ES-I3 (cell line): ENCODE measurements at regions not wholly inside any gene's neighbourhood (a gene's known extent, or its start where the extent isn't known, plus 50 kb on each side); places are given as distances from the start of the nearest gene placed in this dataset.

Source experiments
- H3K36me3 ChIP-seq: 2 replicates; pipeline ENCODE4 v1.6.1; 2013; ENCODE audit warnings: mild to moderate bottlenecking, low read length, control low read depth, moderate library complexity; ENCODE audit not compliant: insufficient read depth
- H3K4me1 ChIP-seq: 2 replicates; pipeline ENCODE4 v1.6.1; 2013; ENCODE audit warnings: mild to moderate bottlenecking, control low read depth, low read length; ENCODE audit not compliant: insufficient read depth
- H3K9ac ChIP-seq: 2 replicates; pipeline ENCODE4 v1.6.1; 2013; ENCODE audit warnings: low read depth, mild to moderate bottlenecking, low read length, moderate library complexity
- H3K9me3 ChIP-seq: 2 replicates; pipeline ENCODE4 v1.6.1; 2013; ENCODE audit warnings: mild to moderate bottlenecking, low read length, moderate library complexity; ENCODE audit not compliant: control insufficient read depth, insufficient read depth

GRCh38 chr2:105621038-105621437 is 123.7 kb upstream of the NCK2 start:
- H3K36me3 ChIP-seq = no peaks in the 10 kb centered on the region
- H3K4me1 ChIP-seq = 0 out of 2 replicates have a peak, but pooled peaks cover 3% of the 10 kb centered on the region
- H3K9ac ChIP-seq = no peak overlapping the region
- H3K9me3 ChIP-seq = no peaks in the 10 kb centered on the region

GRCh38 chr2:105618351-105618659 is 126.4 kb upstream of the NCK2 start:
- Histone ChIP-seq H3K36me3 (no peaks in the 10 kb centered on the region), H3K9ac (no peak overlapping the region), H3K9me3 (no peaks in the 10 kb centered on the region), H3K4me1 (0 out of 2 replicates have a peak, but pooled peaks cover 3% of the 10 kb centered on the region)

GRCh38 chr2:105617631-105618350 is 126.9 kb upstream of the NCK2 start:
- Histone ChIP-seq H3K36me3 (no peaks in the 10 kb centered on the region), H3K9ac (no peak overlapping the region), H3K4me1 (0 out of 2 replicates have a peak, but pooled peaks cover 3% of the 10 kb centered on the region), H3K9me3 (no peaks in the 10 kb centered on the region)

GRCh38 chr2:105615305-105615704 is 129.4 kb upstream of the NCK2 start:
- Histone ChIP-seq H3K9me3 (no peaks in the 10 kb centered on the region), H3K4me1 (0 out of 2 replicates have a peak, but pooled peaks cover 8% of the 10 kb centered on the region), H3K36me3 (no peaks in the 10 kb centered on the region), H3K9ac (no peak overlapping the region)

GRCh38 chr2:105611811-105612424 is 132.8 kb upstream of the NCK2 start:
- Histone ChIP-seq H3K9me3 (no peaks in the 10 kb centered on the region), H3K4me1 (0 out of 2 replicates have a peak, but pooled peaks cover 4% of the 10 kb centered on the region), H3K36me3 (no peaks in the 10 kb centered on the region), H3K9ac (no peak overlapping the region)

- H3K9ac ChIP-seq = no peak overlapping the region
- no peaks in the 10 kb centered on the region for H3K36me3 ChIP-seq
- H3K4me1 ChIP-seq = 0 out of 2 replicates have a peak, but pooled peaks cover 4% of the 10 kb centered on the region
- H3K9me3 ChIP-seq = no peaks in the 10 kb centered on the region
These were observed 133.4 kb upstream of the NCK2 start for GRCh38 chr2:105611333-105611637.

GRCh38 chr2:105610576-105611332 is 134.0 kb upstream of the NCK2 start:
- H3K4me1 ChIP-seq = 0 out of 2 replicates have a peak, but pooled peaks cover 4% of the 10 kb centered on the region
- no peaks in the 10 kb centered on the region for H3K9me3 ChIP-seq
- no peaks in the 10 kb centered on the region for H3K36me3 ChIP-seq
- no peak overlapping the region for H3K9ac ChIP-seq

- Histone ChIP-seq H3K9me3 (no peaks in the 10 kb centered on the region), H3K4me1 (0 out of 2 replicates have a peak, but pooled peaks cover 4% of the 10 kb centered on the region), H3K36me3 (no peaks in the 10 kb centered on the region), H3K9ac (no peak overlapping the region)
These were observed 134.8 kb upstream of the NCK2 start for GRCh38 chr2:105609746-105610402.

- Histone ChIP-seq H3K36me3 (no peaks in the 10 kb centered on the region), H3K9me3 (no peaks in the 10 kb centered on the region), H3K9ac (no peak overlapping the region), H3K4me1 (0 out of 2 replicates have a peak, but pooled peaks cover 4% of the 10 kb centered on the region)
These were observed 136.7 kb upstream of the NCK2 start for GRCh38 chr2:105607920-105608504.

- 0 out of 2 replicates have a peak, but pooled peaks cover 4% of the 10 kb centered on the region for H3K4me1 ChIP-seq
- no peak overlapping the region for H3K9ac ChIP-seq
- H3K36me3 ChIP-seq = no peaks in the 10 kb centered on the region
- H3K9me3 ChIP-seq = no peaks in the 10 kb centered on the region
These were observed 138.6 kb upstream of the NCK2 start for GRCh38 chr2:105606081-105606480.

GRCh38 chr2:105604938-105605337 is 139.8 kb upstream of the NCK2 start:
- Histone ChIP-seq H3K9ac (no peak overlapping the region), H3K36me3 (no peaks in the 10 kb centered on the region), H3K9me3 (no peaks in the 10 kb centered on the region), H3K4me1 (no peaks in the 10 kb centered on the region)

- Histone ChIP-seq H3K9me3 (no peaks in the 10 kb centered on the region), H3K4me1 (no peaks in the 10 kb centered on the region), H3K9ac (no peak overlapping the region), H3K36me3 (no peaks in the 10 kb centered on the region)
These were observed 143.5 kb upstream of the NCK2 start for GRCh38 chr2:105600949-105601794.

GRCh38 chr2:105600602-105600948 is 144.1 kb upstream of the NCK2 start:
- Histone ChIP-seq H3K9me3 (no peaks in the 10 kb centered on the region), H3K9ac (no peak overlapping the region), H3K4me1 (0 out of 2 replicates have a peak, but pooled peaks cover under 1% of the 10 kb centered on the region), H3K36me3 (no peaks in the 10 kb centered on the region)
